ENCODE measurements at regions not wholly inside any gene's neighbourhood (a gene's known extent, or its start where the extent isn't known, plus 50 kb on each side); places are given as distances from the start of the nearest gene placed in this dataset.

DNA sequence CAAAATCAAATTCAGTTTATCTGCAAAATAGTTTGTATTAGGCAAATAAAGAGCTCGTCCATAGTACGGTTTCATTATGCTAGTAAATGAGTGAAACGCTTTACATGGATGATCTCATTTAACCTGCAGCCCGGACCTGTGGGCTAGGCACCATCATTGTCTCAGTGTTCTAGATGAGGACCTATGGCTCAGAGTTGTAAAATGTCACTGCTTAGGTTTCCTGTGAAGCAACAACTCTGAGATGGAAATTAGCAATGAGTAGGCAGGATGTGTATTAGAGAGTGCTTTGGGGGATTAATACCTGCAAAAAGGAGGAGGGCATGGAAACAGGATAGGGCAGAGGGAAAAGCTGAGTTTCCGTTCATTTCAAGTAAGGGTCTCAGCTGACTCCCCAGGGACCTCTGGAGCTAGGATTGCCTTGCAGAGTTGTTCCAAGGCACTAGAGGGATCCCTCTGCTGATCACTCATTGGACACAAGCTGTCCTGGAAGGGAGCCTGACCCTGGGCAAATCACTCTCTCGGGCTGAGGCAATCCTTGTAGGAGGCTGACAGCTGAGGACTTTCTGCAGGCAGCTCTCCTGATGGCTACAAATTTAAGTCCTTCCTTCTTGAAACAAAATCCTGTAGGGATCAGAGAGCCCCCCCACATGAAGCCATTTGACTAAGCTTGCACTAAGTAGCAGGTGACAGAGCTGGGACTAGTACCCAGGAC lies 58.8 kb upstream of the SIX2 start:
- no peak overlapping the region for H3K27ac Mint-ChIP-seq
- no peaks in the 10 kb centered on the region for H3K36me3 Mint-ChIP-seq
- H3K4me3 Mint-ChIP-seq, result no peak overlapping the region
- H3K27me3 Mint-ChIP-seq, result peaks cover 17% of the 10 kb centered on the region
- H3K4me1 Mint-ChIP-seq, result no peaks in the 10 kb centered on the region
- H3K9me3 Mint-ChIP-seq, result no peaks in the 10 kb centered on the region

All from activated naive CD4-positive, alpha-beta T cell treated with anti-CD3 and anti-CD28 coated beads, Interleukin-2, amount 50 U/mL, for 24 hours (primary cell).